K562 (cell line): ENCODE measurements at regions not wholly inside any gene's neighbourhood (a gene's known extent, or its start where the extent isn't known, plus 50 kb on each side); places are given as distances from the start of the nearest gene placed in this dataset.

Source experiments
- ATAC-seq: fragments of 200-7000 bp; cut with Tn5 transposase; 3 replicates; pipeline ENCODE4 v1.9.1; 2020; ENCODE audit warnings: moderate library complexity
- BruUV-seq: library from RNA; stranded (reverse); fragments of 400-500 nt; replicated peaks from 2 replicates; lab custom pipeline; 2021; lab: Mats Ljungman, UMichigan
- CTCF ChIA-PET: fragments of 300-600 bp; formaldehyde crosslinking; extraction: SDS; loops from one replicate; lab custom pipeline; 2021; ENCODE audit warnings: low intra/inter-chr PET ratio; lab: Yijun Ruan, JAX
- POLR2A ChIA-PET: fragments of 300-600, 350-650 bp; sonication (Branson Sonifier 250); formaldehyde crosslinking; extraction: SDS; loops from one replicate; lab custom pipeline; 2021; ENCODE audit warnings: antibody characterized with exemption, inconsistent platforms; lab: Yijun Ruan, JAX
- DNase-seq, 4 experiments: peaks; one replicate each; pipeline versions ENCODE4 v3.0.0 to v3.0.0-alpha.2; 2011 to 2018; ENCODE audit warnings: low spot score in 3 of 4, mixed read lengths in 3 of 4; ENCODE audit errors: extremely low read depth in 1 of 4
- FAIRE-seq: peaks from 2 replicates; lab custom pipeline; 2011; peaks lifted over from hg19 to GRCh38; lab: Jason Lieb, UNC
- H2AFZ ChIP-seq: 2 replicates; pipeline ENCODE4 v1.6.0; 2011; ENCODE audit warnings: low read depth, low read length, control low read depth, inconsistent platforms
- H3K27ac ChIP-seq: fragments of 200-600 bp; 3 replicates; pipeline ENCODE4 v1.8.0; 2011; ENCODE audit warnings: low read depth, mild to moderate bottlenecking, control low read depth, inconsistent platforms, low read length, moderate library complexity, mixed read lengths; ENCODE audit errors: extremely low read depth
- H3K27me3 ChIP-seq, 2 experiments: fragments of 300-600 bp in 1 of 2; 2 replicates in 1 of 2; 3 replicates in 1 of 2; pipeline versions ENCODE4 v1.6.0 to v1.8.0; 2011; ENCODE audit warnings: inconsistent platforms in 2 of 2, low read length in 2 of 2, mild to moderate bottlenecking in 1 of 2, mixed read lengths in 1 of 2, moderate library complexity in 1 of 2; ENCODE audit not compliant: control insufficient read depth in 2 of 2, insufficient read depth in 2 of 2
- H3K36me3 ChIP-seq: fragments of 300-600 bp; 3 replicates; pipeline ENCODE4 v1.8.0; 2011; ENCODE audit warnings: mild to moderate bottlenecking, low read length, inconsistent platforms; ENCODE audit not compliant: control insufficient read depth, insufficient read depth
- H3K4me1 ChIP-seq, 2 experiments: fragments of 200-600 bp in 1 of 2; replicated peaks in 1 of 2; 2 replicates in 1 of 2; 3 replicates in 1 of 2; pipeline versions ENCODE4 v1.5.1 to v1.8.0; 2011; ENCODE audit warnings: inconsistent platforms in 2 of 2, low read length in 2 of 2, mild to moderate bottlenecking in 1 of 2, mixed read lengths in 1 of 2, moderate library complexity in 1 of 2; ENCODE audit not compliant: control insufficient read depth in 2 of 2, insufficient read depth in 2 of 2
- H3K4me2 ChIP-seq: 2 replicates; pipeline ENCODE4 v1.6.1; 2011; ENCODE audit warnings: low read length, control low read depth, inconsistent platforms, mixed read lengths; ENCODE audit not compliant: insufficient read depth
- H3K4me3 ChIP-seq: fragments of 200-600 bp; sonication (generic), shearing (Covaris generic); 2 replicates; pipeline ENCODE4 v1.5.1; 2016; ENCODE audit warnings: control low read depth, inconsistent platforms
- H3K79me2 ChIP-seq: fragments of 200-600 bp; 3 replicates; pipeline ENCODE4 v1.8.0; 2011; ENCODE audit warnings: low read length, inconsistent platforms; ENCODE audit not compliant: control insufficient read depth, insufficient read depth
- H3K9ac ChIP-seq, 2 experiments: 2 replicates each; pipeline versions ENCODE4 v1.6.0 to v1.6.1; 2011; ENCODE audit warnings: low read depth in 2 of 2, low read length in 2 of 2, control low read depth in 1 of 2, inconsistent platforms in 1 of 2, mild to moderate bottlenecking in 1 of 2, mixed read lengths in 1 of 2; ENCODE audit not compliant: insufficient read depth in 1 of 2
- H3K9me1 ChIP-seq: one replicate; pipeline ENCODE4 v1.6.0; 2011; ENCODE audit warnings: inconsistent platforms, mild to moderate bottlenecking, low read length, moderate library complexity; ENCODE audit not compliant: control insufficient read depth, insufficient read depth
- H3K9me3 ChIP-seq: replicated peaks from 2 replicates; pipeline ENCODE4 v1.5.1; 2011; ENCODE audit warnings: low read depth, low read length, inconsistent platforms; ENCODE audit not compliant: control insufficient read depth, insufficient read depth
- H4K20me1 ChIP-seq: replicated peaks from 2 replicates; pipeline ENCODE4 v1.6.1; 2011; ENCODE audit warnings: low read length, inconsistent platforms, mixed read lengths; ENCODE audit not compliant: control insufficient read depth, insufficient read depth
- C11orf30 ChIP-seq: fragments of 450-650 bp; IDR thresholded peaks from 2 replicates; pipeline ENCODE4 v1.6.1; 2016; ENCODE audit warnings: low read depth, mild to moderate bottlenecking
- MAFF ChIP-seq: IDR thresholded peaks from 2 replicates; pipeline ENCODE4 v1.6.1; 2012; ENCODE audit warnings: low read length, improper control_type of control experiment
- MAFG ChIP-seq: fragments of 450-650 bp; conservative IDR thresholded peaks from 2 replicates; pipeline ENCODE4 v1.6.1; 2016; ENCODE audit warnings: missing genetic modification characterization, missing compliant biosample characterization
- MAFK ChIP-seq: IDR thresholded peaks from 2 replicates; pipeline ENCODE4 v1.6.1; 2011; ENCODE audit warnings: low read length, improper control_type of control experiment
- NFE2 ChIP-seq: IDR thresholded peaks from 2 replicates; pipeline ENCODE4 v1.6.1; 2014; ENCODE audit warnings: antibody characterized with exemption, low read depth
- SNIP1 ChIP-seq: fragments of 450-650 bp; IDR thresholded peaks from 2 replicates; pipeline ENCODE4 v1.7.1; 2017; ENCODE audit warnings: low read depth, mild to moderate bottlenecking
- ZNF24 ChIP-seq: fragments of 450-650 bp; IDR thresholded peaks from 2 replicates; pipeline ENCODE4 v1.6.1; 2016
- ZNF282 ChIP-seq: sonication (generic); formaldehyde crosslinking; IDR thresholded peaks from 2 replicates; pipeline ENCODE4 v1.8.1; 2023; ENCODE audit warnings: missing genetic modification reagents
- ZNF316 ChIP-seq: fragments of 450-650 bp; IDR thresholded peaks from 2 replicates; pipeline ENCODE4 v1.6.1; 2016
- WGBS: fragments of 100-300 bp; shearing (Covaris generic); methylation state at CpG from one replicate; pipeline ENCODE4 v1.1.6; 2016; ENCODE audit warnings: low coverage, mixed read lengths; ENCODE audit not compliant: insufficient coverage; ENCODE audit errors: missing lambda C conversion rate; 5-methylcytosine and 5-hydroxymethylcytosine counted together
- in situ Hi-C: fragments of 300-500 bp; cut with MboI; formaldehyde crosslinking; loops from 4 replicates; pipeline ENCODE4 v1.15.0; 2018; ENCODE audit warnings: inconsistent platforms, mixed read lengths
- intact Hi-C: fragments of 100-400 bp; cut with micrococcal nuclease; formaldehyde crosslinking; loops from 2 replicates; pipeline ENCODE4 v1.14.2; 2022
- TF ChIP-seq, protein P1 (sequence below): sonication (generic); formaldehyde crosslinking; IDR thresholded peaks from 2 replicates; pipeline ENCODE4 v1.8.1; 2023; ENCODE audit warnings: mild to moderate bottlenecking, missing genetic modification reagents

GRCh38 chr2:51971136-51971535, 939.2 kb upstream of the NRXN1 start:
- ChIA-PET POLR2A (no interaction called here), CTCF (interaction anchor here (0.7 kb wide), 1 partner anchor 87 kb away, joined by 3 read pairs; no protein-coding TSS in a partner anchor)
- Histone ChIP-seq H4K20me1 (no peaks in the 10 kb centered on the region), H3K9me1 (no peaks in the 10 kb centered on the region), H3K36me3 (no peaks in the 10 kb centered on the region), H3K4me1 (no peaks in the 10 kb centered on the region), H3K4me2 (no peak overlapping the region), H3K27ac (no peak overlapping the region), H2AFZ (no peak overlapping the region), H3K9me3 (no peaks in the 10 kb centered on the region), H3K9ac (no peak overlapping the region), H3K79me2 (no peaks in the 10 kb centered on the region), H3K27me3 (no peaks in the 10 kb centered on the region), H3K4me3 (no peak overlapping the region)
- DNase-seq (no peak), ATAC-seq (no peak), FAIRE-seq (no peak)
- intact Hi-C loops (no loop called here), in situ Hi-C loops (no loop called here)
- TF ChIP-seq, protein P1, sequence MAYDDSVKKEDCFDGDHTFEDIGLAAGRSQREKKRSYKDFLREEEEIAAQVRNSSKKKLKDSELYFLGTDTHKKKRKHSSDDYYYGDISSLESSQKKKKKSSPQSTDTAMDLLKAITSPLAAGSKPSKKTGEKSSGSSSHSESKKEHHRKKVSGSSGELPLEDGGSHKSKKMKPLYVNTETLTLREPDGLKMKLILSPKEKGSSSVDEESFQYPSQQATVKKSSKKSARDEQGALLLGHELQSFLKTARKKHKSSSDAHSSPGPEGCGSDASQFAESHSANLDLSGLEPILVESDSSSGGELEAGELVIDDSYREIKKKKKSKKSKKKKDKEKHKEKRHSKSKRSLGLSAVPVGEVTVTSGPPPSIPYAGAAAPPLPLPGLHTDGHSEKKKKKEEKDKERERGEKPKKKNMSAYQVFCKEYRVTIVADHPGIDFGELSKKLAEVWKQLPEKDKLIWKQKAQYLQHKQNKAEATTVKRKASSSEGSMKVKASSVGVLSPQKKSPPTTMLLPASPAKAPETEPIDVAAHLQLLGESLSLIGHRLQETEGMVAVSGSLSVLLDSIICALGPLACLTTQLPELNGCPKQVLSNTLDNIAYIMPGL: no peak
- BruUV-seq: no TSS peak
- WGBS: 0% methylated on average over 1 of the region's 1 CpG

GRCh38 chr2:51969347-51969746, 937.4 kb upstream of the NRXN1 start:
- H3K79me2 ChIP-seq: no peaks in the 10 kb centered on the region
- H3K4me1 ChIP-seq: no peaks in the 10 kb centered on the region
- ChIA-PET POLR2A (no interaction called here), CTCF (no interaction called here)
- 0% methylated on average over 1 of the region's 1 CpG for WGBS
- H3K36me3 ChIP-seq: no peaks in the 10 kb centered on the region
- no peak overlapping the region for H3K27ac ChIP-seq
- no peaks in the 10 kb centered on the region for H3K9me3 ChIP-seq
- H3K9ac ChIP-seq: no peak overlapping the region
- H4K20me1 ChIP-seq: no peaks in the 10 kb centered on the region
- FAIRE-seq (no peak), ATAC-seq (no peak), DNase-seq (no peak)
- in situ Hi-C loops (no loop called here), intact Hi-C loops (no loop called here)
- TF ChIP-seq C11orf30 (peak; percentile 37), MAFG (tag) (peak; percentile 66), ZNF282 (CRISPR knock-in tag) (no peak), ZNF24 (no peak), ZNF316 (peak; percentile 71), SNIP1 (no peak), MAFF (peak; percentile 76), MAFK (peak; percentile 74), NFE2 (peak; percentile 30; the same call in 1 of the 2 replicates)
- H3K27me3 ChIP-seq: no peaks in the 10 kb centered on the region
- BruUV-seq: no TSS peak
- H3K4me2 ChIP-seq: no peak overlapping the region
- H3K9me1 ChIP-seq: no peaks in the 10 kb centered on the region
- no peak overlapping the region for H3K4me3 ChIP-seq
- H2AFZ ChIP-seq: no peak overlapping the region
